Neuronal stem cell (in vitro differentiated cells): ENCODE measurements at regions not wholly inside any gene's neighbourhood (a gene's known extent, or its start where the extent isn't known, plus 50 kb on each side); places are given as distances from the start of the nearest gene placed in this dataset.

Experiments used
- DNase-seq: peaks from one replicate; pipeline ENCODE4 v3.0.0-alpha.2; 2013; ENCODE audit warnings: low spot score
- H2AFZ ChIP-seq: one replicate; pipeline ENCODE4 v1.6.1; 2013; ENCODE audit warnings: mild to moderate bottlenecking, low read length, inconsistent platforms
- H2AK5ac ChIP-seq: 2 replicates; pipeline ENCODE4 v1.6.1; 2013; ENCODE audit warnings: low read depth, mild to moderate bottlenecking, inconsistent platforms, low read length, moderate library complexity, mixed read lengths
- H2BK120ac ChIP-seq: 2 replicates; pipeline ENCODE4 v1.6.1; 2013; ENCODE audit warnings: low read depth, mild to moderate bottlenecking, inconsistent platforms, low read length, moderate library complexity, mixed read lengths
- H2BK12ac ChIP-seq: one replicate; pipeline ENCODE4 v1.6.1; 2013; ENCODE audit warnings: low read length, inconsistent platforms
- H2BK15ac ChIP-seq: 2 replicates; pipeline ENCODE4 v1.6.1; 2013; ENCODE audit warnings: mild to moderate bottlenecking, low read length, inconsistent platforms, mixed read lengths
- H2BK5ac ChIP-seq: one replicate; pipeline ENCODE4 v1.6.1; 2013; ENCODE audit warnings: inconsistent platforms, mild to moderate bottlenecking, low read length, moderate library complexity
- H3K14ac ChIP-seq: one replicate; pipeline ENCODE4 v1.6.1; 2013; ENCODE audit warnings: low read length, inconsistent platforms
- H3K18ac ChIP-seq: 2 replicates; pipeline ENCODE4 v1.6.1; 2013; ENCODE audit warnings: low read length, inconsistent platforms
- H3K23ac ChIP-seq: 2 replicates; pipeline ENCODE4 v1.6.1; 2013; ENCODE audit warnings: low read depth, mild to moderate bottlenecking, mixed read lengths, low read length, inconsistent platforms; ENCODE audit not compliant: poor library complexity
- H3K27ac ChIP-seq: replicated peaks from 3 replicates; pipeline ENCODE4 v1.5.1; 2013; ENCODE audit warnings: low read length, inconsistent platforms
- H3K27me3 ChIP-seq, 3 experiments: 2 replicates each; pipeline ENCODE4 v1.6.1; 2013; ENCODE audit warnings: low read length in 3 of 3, mild to moderate bottlenecking in 2 of 3, inconsistent platforms in 1 of 3, low read depth in 1 of 3, mixed read lengths in 1 of 3, moderate library complexity in 1 of 3; ENCODE audit not compliant: control insufficient read depth in 3 of 3, insufficient read depth in 3 of 3
- H3K36me3 ChIP-seq, 2 donors: replicated peaks in 1 of 2; 2 replicates each; pipeline ENCODE4 v1.6.1; 2013; ENCODE audit warnings: low read length in 2 of 2; ENCODE audit not compliant: control insufficient read depth in 2 of 2, insufficient read depth in 2 of 2
- H3K4ac ChIP-seq: 2 replicates; pipeline ENCODE4 v1.6.1; 2013; ENCODE audit warnings: inconsistent platforms, mild to moderate bottlenecking, low read length, moderate library complexity
- H3K4me1 ChIP-seq, 2 donors: 1 replicate in 1 of 2; 2 replicates in 1 of 2; pipeline ENCODE4 v1.6.1; 2013; ENCODE audit warnings: low read length in 2 of 2, low read depth in 1 of 2; ENCODE audit not compliant: control insufficient read depth in 2 of 2, insufficient read depth in 1 of 2
- H3K4me2 ChIP-seq: one replicate; pipeline ENCODE4 v1.6.1; 2013; ENCODE audit warnings: mild to moderate bottlenecking, low read length, inconsistent platforms; ENCODE audit not compliant: insufficient read depth, poor library complexity, severe bottlenecking
- H3K4me3 ChIP-seq, 2 donors: 2 replicates each; pipeline ENCODE4 v1.5.1; 2013; ENCODE audit warnings: low read length in 2 of 2, mild to moderate bottlenecking in 2 of 2, inconsistent platforms in 1 of 2, moderate library complexity in 1 of 2
- H3K79me1 ChIP-seq: one replicate; pipeline ENCODE4 v1.6.1; 2013; ENCODE audit warnings: low read depth, mild to moderate bottlenecking, inconsistent platforms, low read length, moderate library complexity
- H3K9ac ChIP-seq: one replicate; pipeline ENCODE4 v1.6.1; 2013; ENCODE audit warnings: mild to moderate bottlenecking, low read depth, low read length, inconsistent platforms; ENCODE audit not compliant: poor library complexity
- H3K9me3 ChIP-seq, 2 donors: replicated peaks in 1 of 2; 2 replicates each; pipeline versions ENCODE3 to v1.6.1; 2013; ENCODE audit warnings: low read length in 2 of 2, mild to moderate bottlenecking in 2 of 2, inconsistent platforms in 1 of 2, low read depth in 1 of 2, mixed read lengths in 1 of 2, moderate library complexity in 1 of 2; ENCODE audit not compliant: control insufficient read depth in 2 of 2, insufficient read depth in 1 of 2
- H4K8ac ChIP-seq: one replicate; pipeline ENCODE4 v1.6.1; 2013; ENCODE audit warnings: low read depth, mild to moderate bottlenecking, inconsistent platforms, low read length, moderate library complexity
- H4K91ac ChIP-seq: one replicate; pipeline ENCODE4 v1.6.1; 2013; ENCODE audit warnings: low read length, low read depth, mild to moderate bottlenecking, inconsistent platforms; ENCODE audit not compliant: poor library complexity
- WGBS, 2 donors: extraction: QIAGEN DNeasy Blood & Tissue Kit; methylation state at CpG; one replicate each; pipeline ENCODE4 v1.1.7; 2013; ENCODE audit warnings: missing lambda C conversion rate in 2 of 2, mixed read lengths in 1 of 2; ENCODE audit not compliant: insufficient read length in 2 of 2, insufficient replicate concordance in 1 of 2; ENCODE audit errors: extremely low coverage in 2 of 2; 5-methylcytosine and 5-hydroxymethylcytosine counted together

DNA sequence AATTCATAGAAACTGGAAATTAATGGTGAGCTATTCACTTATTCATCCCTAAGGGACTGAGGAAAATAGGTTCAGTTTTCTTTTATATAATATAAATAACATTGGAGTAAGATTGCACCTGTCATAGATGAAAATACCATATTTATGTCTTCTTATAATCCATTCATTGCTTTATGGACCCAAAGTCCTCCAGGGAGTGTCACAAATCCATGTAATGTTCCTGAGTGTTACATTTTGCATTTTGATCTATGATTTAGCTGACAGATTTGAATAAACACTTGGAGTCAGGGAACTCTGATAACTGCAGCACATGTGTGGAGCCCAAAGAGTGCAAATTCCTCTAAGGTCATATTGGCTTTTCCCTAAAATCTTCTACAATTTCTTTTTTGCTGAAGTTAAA lies 484.3 kb downstream of the MDFIC start:
- no peaks in the 10 kb centered on the region for H3K27me3 ChIP-seq
- H2BK5ac ChIP-seq, result no peak overlapping the region
- H3K4ac ChIP-seq, result no peak overlapping the region
- no peak overlapping the region for H2AK5ac ChIP-seq
- H2AFZ ChIP-seq, result no peak overlapping the region
- no peak overlapping the region for H2BK12ac ChIP-seq
- no peak overlapping the region for H4K91ac ChIP-seq
- no peak overlapping the region for H4K8ac ChIP-seq
- H3K79me1 ChIP-seq, result no peaks in the 10 kb centered on the region
- no peak overlapping the region for H3K18ac ChIP-seq
- H3K23ac ChIP-seq, result no peak overlapping the region
- no peaks in the 10 kb centered on the region for H3K9me3 ChIP-seq
- no peak overlapping the region for H3K4me2 ChIP-seq
- no peak for DNase-seq
- no peak overlapping the region for H2BK120ac ChIP-seq
- no peak overlapping the region for H3K27ac ChIP-seq
- no peak overlapping the region for H3K4me3 ChIP-seq
- H2BK15ac ChIP-seq, result no peak overlapping the region
- no peak overlapping the region for H3K9ac ChIP-seq
- H3K4me1 ChIP-seq, result no peaks in the 10 kb centered on the region
- no peaks in the 10 kb centered on the region for H3K36me3 ChIP-seq
- H3K14ac ChIP-seq, result no peak overlapping the region

DNA sequence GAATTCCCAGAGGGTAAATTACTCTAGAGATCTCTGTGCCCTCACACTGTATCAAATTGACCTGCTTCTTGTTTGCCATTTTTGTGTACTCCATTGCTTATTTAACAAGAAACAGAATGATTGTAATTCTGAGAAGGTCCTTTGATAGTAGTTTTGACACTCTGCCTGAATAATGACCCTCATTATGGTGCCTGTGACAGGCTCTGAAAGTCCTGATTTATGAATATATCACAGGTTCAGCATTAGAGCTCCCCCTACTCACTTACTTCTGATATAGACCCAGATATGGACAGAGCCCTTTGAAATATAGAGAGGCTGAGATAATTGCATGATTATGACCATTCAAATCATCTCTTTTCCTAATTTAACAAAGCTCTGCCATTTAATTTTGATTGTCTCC lies 465.2 kb downstream of the MDFIC start:
- no peak overlapping the region for H2AK5ac ChIP-seq
- no peak overlapping the region for H2BK12ac ChIP-seq

DNA sequence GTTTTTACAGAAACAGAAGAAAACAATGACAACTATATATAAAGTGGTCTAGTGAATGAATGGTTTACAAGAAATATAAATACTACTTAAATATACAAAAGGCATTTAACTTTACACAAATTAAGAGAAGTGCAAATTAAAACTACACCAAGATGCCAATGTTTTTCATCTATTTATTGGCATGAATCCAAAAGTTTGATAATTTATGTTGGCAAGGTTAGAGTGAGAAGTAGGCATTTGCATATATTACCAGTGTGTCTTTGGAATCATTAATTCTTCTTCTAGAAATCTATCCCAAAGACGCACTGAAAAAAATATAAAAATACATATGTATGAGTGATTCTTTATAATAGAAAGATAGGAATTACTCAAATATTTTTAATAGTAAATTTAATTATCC lies 457.4 kb downstream of the MDFIC start:
- Histone ChIP-seq H4K91ac (no peak overlapping the region), H3K14ac (no peak overlapping the region), H3K27ac (no peak overlapping the region), H3K18ac (no peak overlapping the region), H3K4ac (no peak overlapping the region), H3K4me2 (no peak overlapping the region), H3K27me3 (no peaks in the 10 kb centered on the region), H3K36me3 (no peaks in the 10 kb centered on the region), H2BK12ac (no peak overlapping the region), H2BK120ac (no peak overlapping the region), H3K79me1 (no peaks in the 10 kb centered on the region), H4K8ac (no peak overlapping the region), H2AFZ (no peak overlapping the region), H2BK15ac (no peak overlapping the region), H2AK5ac (no peak overlapping the region), H3K4me3 (no peak overlapping the region), H3K9ac (no peak overlapping the region), H3K23ac (no peak overlapping the region), H3K9me3 (no peaks in the 10 kb centered on the region), H2BK5ac (no peak overlapping the region), H3K4me1 (no peaks in the 10 kb centered on the region)
- DNase-seq, result no peak
- WGBS, 2 donors, result no CpG with 5 or more reads among the region's 1 CpG

More for the DNA sequence above, 465.2 kb downstream of the MDFIC start:
- H2BK120ac ChIP-seq, result no peak overlapping the region
- peak overlapping the region; percentile 41 for H2AFZ ChIP-seq
- no peaks in the 10 kb centered on the region for H3K4me1 ChIP-seq
- DNase-seq, result no peak
- H2BK15ac ChIP-seq, result no peak overlapping the region
- H3K9ac ChIP-seq, result no peak overlapping the region
- no peaks in the 10 kb centered on the region for H3K36me3 ChIP-seq
- no peak overlapping the region for H3K18ac ChIP-seq
- H3K4me3 ChIP-seq, result no peak overlapping the region
- H3K4me2 ChIP-seq, result no peak overlapping the region
- no peaks in the 10 kb centered on the region for H3K79me1 ChIP-seq
- H3K23ac ChIP-seq, result no peak overlapping the region
- no peaks in the 10 kb centered on the region for H3K27me3 ChIP-seq
- no peak overlapping the region for H3K27ac ChIP-seq
- H3K14ac ChIP-seq, result no peak overlapping the region
- no peak overlapping the region for H3K4ac ChIP-seq
- no peak overlapping the region for H4K91ac ChIP-seq
- no peaks in the 10 kb centered on the region for H3K9me3 ChIP-seq
- no peak overlapping the region for H4K8ac ChIP-seq
- no peak overlapping the region for H2BK5ac ChIP-seq

DNA sequence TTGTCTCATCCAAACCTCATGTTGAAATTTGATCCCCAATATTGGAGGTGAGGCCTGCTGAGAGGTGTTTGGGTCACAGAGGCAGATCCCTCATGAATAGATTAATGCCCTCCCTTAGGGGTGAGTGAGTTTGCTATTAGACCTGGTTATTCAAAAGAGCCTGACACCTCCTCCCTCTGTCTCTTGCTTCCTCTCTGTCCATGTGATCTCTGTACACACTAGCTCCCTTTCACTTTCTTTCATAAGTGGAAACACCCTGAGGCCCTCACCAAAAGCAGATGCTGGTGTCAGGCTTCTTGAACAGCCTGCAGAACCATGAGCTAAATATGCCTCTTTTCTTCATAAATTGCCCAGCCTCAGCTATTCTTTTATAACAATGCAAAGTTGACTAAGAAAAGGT lies 447.1 kb downstream of the MDFIC start:
- Histone ChIP-seq H3K36me3 (no peaks in the 10 kb centered on the region), H3K23ac (no peak overlapping the region), H2BK15ac (no peak overlapping the region), H3K27me3 (no peaks in the 10 kb centered on the region), H3K4me2 (no peak overlapping the region), H3K14ac (no peak overlapping the region), H3K27ac (no peak overlapping the region), H2BK5ac (no peak overlapping the region), H3K18ac (no peak overlapping the region), H3K4ac (no peak overlapping the region), H3K9ac (no peak overlapping the region), H3K4me3 (no peak overlapping the region), H3K4me1 (no peaks in the 10 kb centered on the region), H2AFZ (no peak overlapping the region), H2AK5ac (no peak overlapping the region), H4K8ac (no peak overlapping the region), H4K91ac (no peak overlapping the region), H3K79me1 (no peaks in the 10 kb centered on the region), H2BK12ac (no peak overlapping the region), H2BK120ac (no peak overlapping the region), H3K9me3 (no peaks in the 10 kb centered on the region)
- no peak for DNase-seq
